ENCODE measurements at regions not wholly inside any gene's neighbourhood (a gene's known extent, or its start where the extent isn't known, plus 50 kb on each side); places are given as distances from the start of the nearest gene placed in this dataset.

DNA sequence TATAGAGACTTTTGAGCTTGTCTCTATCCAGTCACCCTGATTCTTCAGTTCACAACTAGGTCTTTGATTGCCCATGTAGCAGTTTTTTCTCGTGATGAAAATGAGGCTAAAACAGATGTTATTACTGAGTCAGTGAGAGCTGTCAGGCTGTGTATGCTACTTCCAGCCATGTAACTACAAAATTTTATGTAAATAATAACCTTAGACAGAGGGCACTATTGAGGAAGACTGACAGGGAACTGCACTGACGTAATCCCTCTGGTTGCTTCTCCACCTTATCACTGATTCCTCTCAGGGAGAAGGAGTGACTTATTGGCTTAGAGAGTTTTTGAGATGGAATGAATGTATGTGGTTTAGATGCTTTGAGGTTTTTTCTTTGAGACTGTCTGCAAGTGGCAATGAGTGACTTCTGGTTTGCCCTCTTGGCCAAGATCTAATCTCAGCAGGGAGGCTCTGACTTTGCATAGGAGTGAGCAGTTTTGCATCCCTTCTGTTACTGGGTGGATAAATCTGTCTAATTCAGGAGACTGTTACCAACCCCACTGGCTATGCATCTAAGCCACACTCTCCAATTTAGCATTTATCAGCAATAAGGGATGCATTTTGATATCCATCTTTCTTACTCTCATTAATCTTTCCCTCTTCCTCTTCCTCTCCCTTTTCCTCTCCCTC is 555.2 kb upstream of the FANCL start:
- no peak for TF ChIP-seq GATA2 (IDR thresholded peaks at IDR 0.05; ENCODE audit: low read depth, low read length)
- TF ChIP-seq GATA3 (IDR thresholded peaks at IDR 0.05; ENCODE audit: low read depth, low read length), result no peak
